Muscle of leg (tissue), 3 donors: ENCODE measurements at regions not wholly inside any gene's neighbourhood (a gene's known extent, or its start where the extent isn't known, plus 50 kb on each side); places are given as distances from the start of the nearest gene placed in this dataset.
"Not testable (repeated sequence)": the region's sequence is repeated elsewhere in the genome, so short reads cannot be mapped to it uniquely, and the experiment has no call there.

ENCODE experiments used
- DNase-seq: peaks from one replicate; pipeline ENCODE4 v3.0.0; 2013
- H3K27ac ChIP-seq: one replicate; pipeline ENCODE4 v1.5.1; 2013; ENCODE audit warnings: mild to moderate bottlenecking, low read length, control low read depth
- H3K27me3 ChIP-seq: one replicate; pipeline ENCODE4 v1.6.1; 2013; ENCODE audit warnings: low read length; ENCODE audit not compliant: control insufficient read depth, insufficient read depth
- H3K36me3 ChIP-seq: one replicate; pipeline ENCODE4 v1.6.1; 2013; ENCODE audit warnings: low read length; ENCODE audit not compliant: control insufficient read depth, insufficient read depth
- H3K4me1 ChIP-seq: one replicate; pipeline ENCODE4 v1.6.1; 2013; ENCODE audit warnings: low read length; ENCODE audit not compliant: control insufficient read depth, insufficient read depth
- H3K4me3 ChIP-seq: one replicate; pipeline ENCODE4 v1.5.1; 2013; ENCODE audit warnings: low read length, control low read depth
- H3K9me3 ChIP-seq: replicated peaks from 2 replicates; pipeline ENCODE4 v1.6.1; 2013; ENCODE audit warnings: low read depth, low read length; ENCODE audit not compliant: control insufficient read depth
- WGBS: methylation state at CpG from one replicate; pipeline ENCODE4 v1.1.5; 2013; ENCODE audit warnings: missing lambda C conversion rate; ENCODE audit not compliant: insufficient coverage; 5-methylcytosine and 5-hydroxymethylcytosine counted together

- H3K36me3 ChIP-seq, DNase-seq, H3K4me1 ChIP-seq, H3K9me3 ChIP-seq, H3K27ac ChIP-seq, H3K27me3 ChIP-seq, H3K4me3 ChIP-seq: not testable (repeated sequence)
- WGBS: 50% methylated on average over 2 of the region's 11 CpGs
Measured at GRCh38 chr14:106764968-106765369, 1238.6 kb downstream of the TMEM121 start.

- no peak overlapping the region for H3K27ac ChIP-seq
- peaks cover 4% of the 10 kb centered on the region for H3K9me3 ChIP-seq
- no peaks in the 10 kb centered on the region for H3K27me3 ChIP-seq
- H3K36me3 ChIP-seq: no peaks in the 10 kb centered on the region
- DNase-seq: no peak
- H3K4me3 ChIP-seq: no peak overlapping the region
- 34% methylated on average over 2 of the region's 3 CpGs for whole genome bisulfite sequencing
- no peaks in the 10 kb centered on the region for H3K4me1 ChIP-seq
Measured at GRCh38 chr14:106766145-106766544, 1239.8 kb downstream of the TMEM121 start.

- not testable (repeated sequence) for H3K4me1 ChIP-seq, H3K36me3 ChIP-seq, DNase-seq, H3K4me3 ChIP-seq, H3K27ac ChIP-seq, H3K27me3 ChIP-seq, H3K9me3 ChIP-seq
- WGBS: 14% methylated on average over 1 of the region's 5 CpGs
Measured at GRCh38 chr14:106766551-106767277, 1240.3 kb downstream of the TMEM121 start.

GRCh38 chr14:106768230-106768629, 1241.8 kb downstream of the TMEM121 start:
- H3K27ac ChIP-seq, H3K4me3 ChIP-seq, DNase-seq, H3K27me3 ChIP-seq, H3K36me3 ChIP-seq, H3K4me1 ChIP-seq, H3K9me3 ChIP-seq: not testable (repeated sequence)
- WGBS: 80% methylated on average over 2 of the region's 8 CpGs

- no CpG with 5 or more reads among the region's 8 CpGs for WGBS
- not testable (repeated sequence) for H3K4me1 ChIP-seq, H3K4me3 ChIP-seq, H3K36me3 ChIP-seq, H3K27me3 ChIP-seq, H3K9me3 ChIP-seq, H3K27ac ChIP-seq, DNase-seq
Measured at GRCh38 chr14:106768972-106769700, 1242.8 kb downstream of the TMEM121 start.

- not testable (repeated sequence) for H3K4me3 ChIP-seq, DNase-seq, H3K4me1 ChIP-seq, H3K27me3 ChIP-seq, H3K36me3 ChIP-seq, H3K27ac ChIP-seq
- no CpG with 5 or more reads among the region's 5 CpGs for WGBS
- peaks cover 11% of the 10 kb centered on the region for H3K9me3 ChIP-seq
Measured at GRCh38 chr14:106770158-106770672, 1243.8 kb downstream of the TMEM121 start.

- H3K4me3 ChIP-seq, H3K27me3 ChIP-seq, H3K27ac ChIP-seq, H3K36me3 ChIP-seq, DNase-seq, H3K4me1 ChIP-seq: not testable (repeated sequence)
- peaks cover 15% of the 10 kb centered on the region for H3K9me3 ChIP-seq
- WGBS: 10% methylated on average over 2 of the region's 11 CpGs
Measured at GRCh38 chr14:106774889-106775480, 1248.6 kb downstream of the TMEM121 start.

GRCh38 chr14:106776395-106776983, 1250.1 kb downstream of the TMEM121 start:
- H3K4me1 ChIP-seq: no peaks in the 10 kb centered on the region
- WGBS: 83% methylated on average over 1 of the region's 4 CpGs
- H3K36me3 ChIP-seq: no peaks in the 10 kb centered on the region
- H3K4me3 ChIP-seq: no peak overlapping the region
- peaks cover 22% of the 10 kb centered on the region for H3K9me3 ChIP-seq
- no peak for DNase-seq
- no peak overlapping the region for H3K27ac ChIP-seq
- no peaks in the 10 kb centered on the region for H3K27me3 ChIP-seq

- no peaks in the 10 kb centered on the region for H3K36me3 ChIP-seq
- no peaks in the 10 kb centered on the region for H3K4me1 ChIP-seq
- DNase-seq: no peak
- H3K27ac ChIP-seq: no peak overlapping the region
- H3K27me3 ChIP-seq: no peaks in the 10 kb centered on the region
- peaks cover 24% of the 10 kb centered on the region for H3K9me3 ChIP-seq
- H3K4me3 ChIP-seq: no peak overlapping the region
Measured at GRCh38 chr14:106778986-106779385, 1252.6 kb downstream of the TMEM121 start.

- no peaks in the 10 kb centered on the region for H3K36me3 ChIP-seq
- no peaks in the 10 kb centered on the region for H3K4me1 ChIP-seq
- WGBS: no CpG with 5 or more reads among the region's 1 CpG
- H3K27me3 ChIP-seq: no peaks in the 10 kb centered on the region
- H3K27ac ChIP-seq: no peak overlapping the region
- H3K9me3 ChIP-seq: peaks cover 36% of the 10 kb centered on the region
- DNase-seq: no peak
- no peak overlapping the region for H3K4me3 ChIP-seq
Measured at GRCh38 chr14:106786697-106787096, 1260.3 kb downstream of the TMEM121 start.
